ENCODE measurements at regions not wholly inside any gene's neighbourhood (a gene's known extent, or its start where the extent isn't known, plus 50 kb on each side); places are given as distances from the start of the nearest gene placed in this dataset.

GRCh38 chr5:26610577-26610976 is 427.8 kb downstream of the CDH9 start:
- Histone ChIP-seq H3K4me2 (ENCODE audit: insufficient read depth, low read length) (no peak overlapping the region), H3K27ac (ENCODE audit: insufficient read depth, low read depth, low read length) (no peak overlapping the region), H2AFZ (ENCODE audit: low read depth, low read length) (no peak overlapping the region), H3K79me2 (ENCODE audit: control insufficient read depth, insufficient read depth, low read length) (no peaks in the 10 kb centered on the region), H3K9ac (replicated peaks; ENCODE audit: extremely low read depth, insufficient read depth, low read length) (no peak overlapping the region), H3K4me1 (ENCODE audit: control insufficient read depth, extremely low read depth, insufficient read depth, low read length) (no peaks in the 10 kb centered on the region), H4K20me1 (replicated peaks; ENCODE audit: control insufficient read depth, extremely low read depth, insufficient read depth, low read length) (no peaks in the 10 kb centered on the region), H3K9me1 (replicated peaks; ENCODE audit: control insufficient read depth, extremely low read depth, insufficient read depth, low read length) (no peaks in the 10 kb centered on the region), H3K4me3 (replicated peaks in 1 of 3; ENCODE audit: insufficient read depth in 1 of 3, low read depth in 1 of 3, low read length in 3 of 3) (no peak overlapping the region), H3K27me3 (ENCODE audit: control insufficient read depth in 2 of 2, insufficient read depth in 2 of 2, low read length in 2 of 2) (no peaks in the 10 kb centered on the region), H3K36me3 (ENCODE audit: control insufficient read depth in 2 of 2, extremely low read depth in 1 of 2, insufficient read depth in 2 of 2, low read length in 2 of 2) (no peaks in the 10 kb centered on the region), H3K9me3 (replicated peaks; ENCODE audit: control insufficient read depth, insufficient read depth, low read length) (peaks cover 2% of the 10 kb centered on the region)
- intact Hi-C loops (cut with micrococcal nuclease) (no loop called here), dilution Hi-C loops (cut with MboI; ENCODE audit: extremely low pct_ligation_motif_present, low sequenced_read_pairs) (no loop called here)
- FAIRE-seq (no peak), DNase-seq (ENCODE audit: low read depth, low spot score) (no peak)
- no TSS peak for BruUV-seq (replicated peaks)
- TF ChIP-seq POLR2AphosphoS5 (IDR thresholded peaks at IDR 0.05; ENCODE audit: insufficient read depth, low read depth, low read length) (no peak), FOS (IDR thresholded peaks at IDR 0.05; ENCODE audit: borderline replicate concordance, insufficient read depth, low read length) (no peak), MAX (IDR thresholded peaks at IDR 0.05; ENCODE audit: insufficient read depth, insufficient read length) (no peak), JUN (IDR thresholded peaks at IDR 0.05; ENCODE audit: borderline replicate concordance, insufficient read depth, insufficient read length, low read depth) (no peak), GATA2 (IDR thresholded peaks at IDR 0.05; ENCODE audit: insufficient read depth, insufficient read length, low read depth, low read length) (no peak), EZH2 (IDR thresholded peaks at IDR 0.05; ENCODE audit: borderline replicate concordance, low read depth, low read length, severe bottlenecking) (no peak), POLR2A (IDR thresholded peaks at IDR 0.05; ENCODE audit: low read depth, low read length) (no peak), MYC (IDR thresholded peaks at IDR 0.05; ENCODE audit: low read depth, low read length) (no peak), CTCF (IDR thresholded peaks at IDR 0.05; ENCODE audit: extremely low read depth in 1 of 2, insufficient read depth in 1 of 2, low read depth in 1 of 2, low read length in 2 of 2) (no peak)
- POLR2A ChIA-PET = no interaction called here
- CTCF ChIA-PET = no interaction called here
